Pancreas (tissue), 10 donors: ENCODE measurements at regions not wholly inside any gene's neighbourhood (a gene's known extent, or its start where the extent isn't known, plus 50 kb on each side); places are given as distances from the start of the nearest gene placed in this dataset.

Experiments used
- ATAC-seq, 4 donors: fragments of 200-7000 bp; cut with Tn5 transposase; one replicate each; pipeline versions ENCODE4 v1.8.0 to v1.9.1; 2020; ENCODE audit warnings: mild to moderate bottlenecking in 4 of 4, moderate library complexity in 4 of 4
- DNase-seq, 6 donors: peaks; one replicate each; pipeline ENCODE4 v3.0.0-alpha.2; 2020
- FAIRE-seq: peaks from 2 replicates; lab custom pipeline; 2012; peaks lifted over from hg19 to GRCh38; lab: Jason Lieb, UNC
- H3K27ac ChIP-seq, 4 donors: fragments of 200-600 bp; sonication (generic); 1 replicate in 3 of 4; 2 replicates in 1 of 4; pipeline versions ENCODE4 v1.5.0 to v1.8.0; 2020
- H3K27me3 ChIP-seq, 4 donors: fragments of 200-600 bp; one replicate each; pipeline ENCODE4 v1.8.0; 2021
- H3K36me3 ChIP-seq, 3 donors: fragments of 200-600 bp; sonication (generic) in 1 of 3; one replicate each; pipeline versions ENCODE4 v1.5.0 to v1.8.0; 2020 to 2021
- H3K4me1 ChIP-seq, 3 donors: fragments of 200-600 bp; one replicate each; pipeline ENCODE4 v1.8.0; 2021
- H3K4me3 ChIP-seq, 4 donors: fragments of 200-600 bp; sonication (generic) in 2 of 4; one replicate each; pipeline versions ENCODE4 v1.5.0 to v1.8.0; 2020 to 2021
- H3K9me3 ChIP-seq, 4 donors: fragments of 200-600 bp; one replicate each; pipeline ENCODE4 v1.8.0; 2021
- CTCF ChIP-seq, 4 donors: fragments of 200-600 bp; sonication (generic) in 3 of 4; IDR thresholded peaks; one replicate each; pipeline versions ENCODE4 v1.5.0 to v1.8.0; 2021; ENCODE audit warnings: antibody characterized with exemption in 4 of 4
- WGBS, 2 donors: extraction: QIAGEN DNeasy Blood & Tissue Kit; methylation state at CpG; one replicate each; pipeline ENCODE4 v1.1.7; 2013; 5-methylcytosine and 5-hydroxymethylcytosine counted together
- intact Hi-C, 3 donors: fragments of 100-400 bp; cut with DNase I; formaldehyde crosslinking; loops; one replicate each; pipeline versions ENCODE4 v1.11.1 to v1.14.2; 2022
- donor health status: healthy with polysubstance abuse.
- donor health status: DM: no; HTN: no; CAD: no; lungs with moderate emphysema.
- donor health status: DM: no; HTN: no; CAD: no.
- donor health status: control.
- donor health status: control.
- donor health status: Bipolar disorder and iron deficiency.
- donor health status: DM: yes; HTN: yes; CAD: no.
- donor health status: DM: no; HTN: no; CAD: no.
- donor health status: DM: no; HTN: no; CAD: no.
- donor health status: DM: yes; HTN: yes; CAD: no.

- WGBS, 2 donors: 11 to 15% methylated on average over 1 of the region's 1 CpG
- no peaks in the 10 kb centered on the region for H3K27me3 ChIP-seq
- intact Hi-C loops: no loop called here
- no peaks in the 10 kb centered on the region for H3K4me1 ChIP-seq
- FAIRE-seq: no peak
- H3K9me3 ChIP-seq: no peaks in the 10 kb centered on the region
- TF ChIP-seq CTCF (IDR thresholded peaks at IDR 0.05): no peak
- no peak overlapping the region for H3K4me3 ChIP-seq
- ATAC-seq: no peak
- H3K27ac ChIP-seq: no peak overlapping the region
- no peaks in the 10 kb centered on the region for H3K36me3 ChIP-seq
- DNase-seq: no peak
These were observed 255.8 kb downstream of the NFATC2 start for GRCh38 chr20:51286758-51287157.

DNA sequence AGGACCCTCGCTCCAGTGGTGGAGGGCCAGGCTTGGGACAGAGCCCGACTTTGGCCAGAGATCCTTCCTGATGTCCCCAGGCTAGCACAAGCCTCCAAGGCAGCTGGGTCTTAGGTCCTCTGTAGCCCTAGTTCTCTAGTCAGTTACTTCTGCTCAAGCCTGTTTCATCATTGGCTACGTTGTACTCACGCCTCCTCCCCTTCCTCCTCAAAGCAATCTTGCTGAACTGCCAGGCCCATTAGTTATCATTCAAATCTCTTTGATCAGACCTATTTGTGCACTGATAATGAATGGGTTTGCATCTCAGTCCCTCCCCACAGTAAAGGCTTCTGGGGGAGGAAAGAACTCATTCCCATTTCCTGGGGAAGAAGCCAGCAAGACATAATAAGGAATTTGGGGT lies 256.8 kb downstream of the NFATC2 start:
- WGBS, 2 donors: 53 to 55% methylated on average over 4 of the region's 4 CpGs
- Histone ChIP-seq H3K4me1 (no peaks in the 10 kb centered on the region), H3K9me3 (no peaks in the 10 kb centered on the region), H3K36me3 (no peaks in the 10 kb centered on the region), H3K27me3 (no peaks in the 10 kb centered on the region), H3K27ac (no peak overlapping the region), H3K4me3 (no peak overlapping the region)
- DNase-seq (no peak), ATAC-seq (no peak), FAIRE-seq (no peak)
- no peak for TF ChIP-seq CTCF (IDR thresholded peaks at IDR 0.05)
- intact Hi-C loops: no loop called here

DNA sequence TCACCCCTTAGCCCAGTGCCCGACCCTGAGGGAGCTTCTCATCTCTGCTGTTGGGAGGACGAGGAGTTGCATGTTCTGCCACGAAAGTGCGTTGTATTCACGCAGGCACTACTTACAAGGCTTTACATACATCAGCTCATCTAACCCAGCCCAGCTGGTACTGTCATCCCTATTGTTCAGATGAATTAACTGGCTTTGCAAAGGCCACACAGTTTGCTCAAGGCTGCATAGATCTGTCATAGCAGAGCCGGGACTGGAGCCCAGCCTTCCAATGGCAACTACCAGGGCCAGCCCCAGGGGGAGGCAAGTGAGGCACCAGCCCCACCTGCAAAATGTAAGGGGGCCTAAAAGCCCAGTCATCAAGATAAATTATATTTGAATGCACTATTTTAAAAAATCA lies 257.6 kb downstream of the NFATC2 start:
- Histone ChIP-seq H3K27me3 (no peaks in the 10 kb centered on the region), H3K9me3 (no peaks in the 10 kb centered on the region), H3K36me3 (no peaks in the 10 kb centered on the region), H3K27ac (no peak overlapping the region), H3K4me3 (no peak overlapping the region), H3K4me1 (no peaks in the 10 kb centered on the region)
- ATAC-seq (no peak), DNase-seq (no peak), FAIRE-seq (no peak)
- WGBS, 2 donors: 58 to 68% methylated on average over 6 of the region's 6 CpGs
- intact Hi-C loops: no loop called here
- TF ChIP-seq CTCF (IDR thresholded peaks at IDR 0.05): no peak

DNA sequence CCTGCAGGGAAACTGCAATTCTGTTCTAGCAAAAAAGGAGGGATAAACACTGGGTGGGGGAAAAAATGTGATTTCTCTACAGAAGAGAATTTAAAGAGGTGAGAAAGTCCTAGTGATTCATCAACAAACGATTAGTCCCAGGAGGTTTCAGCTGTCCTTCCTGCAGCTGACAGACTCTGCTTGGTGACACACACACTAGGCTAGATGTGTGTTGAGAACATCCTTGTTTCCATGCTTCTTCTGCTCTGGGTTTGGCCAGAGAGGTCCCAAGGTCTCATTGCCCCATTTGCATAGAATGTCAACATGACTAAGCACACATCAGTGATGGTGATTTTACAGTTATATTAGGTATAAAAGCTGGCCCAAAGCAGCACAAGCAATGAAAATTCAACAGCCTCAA lies 258.3 kb downstream of the NFATC2 start:
- Histone ChIP-seq H3K36me3 (no peaks in the 10 kb centered on the region), H3K4me1 (no peaks in the 10 kb centered on the region), H3K9me3 (no peaks in the 10 kb centered on the region), H3K27me3 (no peaks in the 10 kb centered on the region), H3K4me3 (no peak overlapping the region), H3K27ac (no peak overlapping the region)
- DNase-seq: no peak
- intact Hi-C loops: no loop called here
- FAIRE-seq: no peak
- no peak for ATAC-seq
- TF ChIP-seq CTCF (IDR thresholded peaks at IDR 0.05): no peak
- WGBS, 2 donors: 24 to 33% methylated on average over 1 of the region's 1 CpG

DNA sequence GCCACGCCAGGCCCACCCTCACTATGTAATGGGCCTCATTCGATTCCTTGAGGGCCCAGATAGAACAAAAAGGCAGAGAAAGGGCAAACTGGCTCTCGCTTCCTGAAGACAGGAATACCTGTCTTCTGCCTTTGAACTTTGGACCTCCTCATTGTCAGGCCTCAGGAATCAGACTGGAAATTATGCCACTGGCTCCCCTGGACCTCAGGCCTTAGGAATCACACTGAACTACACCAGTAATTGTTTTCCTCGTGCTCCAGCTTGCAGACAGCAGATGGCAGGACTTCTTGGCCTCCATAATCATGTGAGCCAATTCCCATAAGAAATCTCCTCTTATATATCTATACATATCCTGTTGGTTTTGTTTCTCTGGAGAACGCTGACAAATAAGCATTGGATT lies 258.6 kb upstream of the KCNG1 start:
- H3K9me3 ChIP-seq: no peaks in the 10 kb centered on the region
- H3K27me3 ChIP-seq: peaks cover 0 to 4% (median 0%) of the 10 kb centered on the region in 4 donors
- no peaks in the 10 kb centered on the region for H3K36me3 ChIP-seq
- no peaks in the 10 kb centered on the region for H3K4me1 ChIP-seq
- H3K4me3 ChIP-seq: no peak overlapping the region
- WGBS, 2 donors: 72 to 88% methylated on average over 5 of the region's 5 CpGs
- DNase-seq (no peak), FAIRE-seq (no peak), ATAC-seq (no peak)
- no peak for TF ChIP-seq CTCF (IDR thresholded peaks at IDR 0.05)
- intact Hi-C loops: no loop called here
- H3K27ac ChIP-seq: no peak overlapping the region
